H1 (cell line): ENCODE measurements at regions not wholly inside any gene's neighbourhood (a gene's known extent, or its start where the extent isn't known, plus 50 kb on each side); places are given as distances from the start of the nearest gene placed in this dataset.

ENCODE experiments used
- CTCF ChIA-PET: fragments of 300-600 bp; sonication (Branson Sonifier 250); formaldehyde crosslinking; loops from one replicate; lab custom pipeline; 2021; ENCODE audit not compliant: partially characterized antibody; lab: Charles Lee
- POLR2A ChIA-PET: fragments of 300-600 bp; sonication (Branson Sonifier 250); formaldehyde crosslinking; loops from one replicate; lab custom pipeline; 2021; ENCODE audit warnings: inconsistent platforms; ENCODE audit not compliant: partially characterized antibody; lab: Charles Lee
- DNase-seq, 2 experiments: peaks; one replicate each; pipeline versions ENCODE4 v3.0.0 to v3.0.0-alpha.2; 2010 to 2022; ENCODE audit warnings: low spot score in 2 of 2, low read depth in 1 of 2, mixed read lengths in 1 of 2
- FAIRE-seq: peaks from 2 replicates; lab custom pipeline; 2011; peaks lifted over from hg19 to GRCh38; lab: Jason Lieb, UNC
- H2AFZ ChIP-seq: 2 replicates; pipeline ENCODE4 v1.8.1; 2012; ENCODE audit warnings: low read length, inconsistent platforms
- H2AK5ac ChIP-seq: 2 replicates; pipeline ENCODE4 v1.6.1; 2013; ENCODE audit warnings: low read depth, low read length
- H2BK120ac ChIP-seq: replicated peaks from 2 replicates; pipeline ENCODE3; 2013; ENCODE audit warnings: low read depth, low read length, inconsistent platforms
- H2BK12ac ChIP-seq: 2 replicates; pipeline ENCODE4 v1.6.1; 2013; ENCODE audit warnings: low read depth, low read length
- H2BK15ac ChIP-seq: 2 replicates; pipeline ENCODE4 v1.6.1; 2013; ENCODE audit warnings: low read length
- H2BK20ac ChIP-seq: 2 replicates; pipeline ENCODE4 v1.6.1; 2013; ENCODE audit warnings: low read length
- H2BK5ac ChIP-seq: 2 replicates; pipeline ENCODE4 v1.6.1; 2013; ENCODE audit warnings: low read depth, low read length
- H3K14ac ChIP-seq: 2 replicates; pipeline ENCODE4 v1.6.1; 2013; ENCODE audit warnings: inconsistent platforms; ENCODE audit not compliant: insufficient read length
- H3K18ac ChIP-seq: 2 replicates; pipeline ENCODE4 v1.6.1; 2013; ENCODE audit warnings: low read length; ENCODE audit errors: extremely low read depth
- H3K23ac ChIP-seq: 2 replicates; pipeline ENCODE4 v1.6.1; 2013; ENCODE audit warnings: inconsistent platforms; ENCODE audit not compliant: insufficient read length
- H3K23me2 ChIP-seq: 2 replicates; pipeline ENCODE4 v1.6.1; 2013; ENCODE audit warnings: low read depth, low read length
- H3K27ac ChIP-seq: 2 replicates; pipeline ENCODE4 v1.6.1; 2011; ENCODE audit warnings: low read depth, low read length, inconsistent platforms
- H3K27me3 ChIP-seq, 4 experiments: replicated peaks in 1 of 4; 1 replicate in 1 of 4; 2 replicates in 3 of 4; pipeline versions ENCODE4 v1.6.1 to v1.8.1; 2011 to 2013; ENCODE audit warnings: low read length in 3 of 4, mild to moderate bottlenecking in 3 of 4, inconsistent platforms in 2 of 4, mixed read lengths in 2 of 4, moderate library complexity in 1 of 4; ENCODE audit not compliant: control insufficient read depth in 3 of 4, insufficient read depth in 3 of 4; ENCODE audit errors: extremely low read depth in 1 of 4
- H3K36me3 ChIP-seq, 4 experiments: 2 replicates each; pipeline versions ENCODE4 v1.6.1 to v1.8.1; 2011 to 2013; ENCODE audit warnings: mild to moderate bottlenecking in 4 of 4, low read length in 3 of 4, moderate library complexity in 2 of 4, control low read depth in 1 of 4, inconsistent platforms in 1 of 4; ENCODE audit not compliant: insufficient read depth in 4 of 4, control insufficient read depth in 2 of 4
- H3K4ac ChIP-seq: replicated peaks from 2 replicates; pipeline ENCODE3; 2013; ENCODE audit warnings: low read length, low read depth, mixed read lengths, inconsistent platforms; ENCODE audit not compliant: insufficient read length
- H3K4me1 ChIP-seq, 4 experiments: replicated peaks in 1 of 4; 1 replicate in 1 of 4; 2 replicates in 3 of 4; pipeline versions ENCODE4 v1.6.1 to v1.8.1; 2011 to 2013; ENCODE audit warnings: low read length in 3 of 4, inconsistent platforms in 2 of 4, mixed read lengths in 1 of 4; ENCODE audit not compliant: insufficient read depth in 4 of 4, control insufficient read depth in 3 of 4
- H3K4me2 ChIP-seq, 2 experiments: 2 replicates each; pipeline versions ENCODE4 v1.6.1 to v1.8.1; 2011 to 2013; ENCODE audit warnings: low read depth in 2 of 2, low read length in 2 of 2, control low read depth in 1 of 2, inconsistent platforms in 1 of 2, mild to moderate bottlenecking in 1 of 2; ENCODE audit not compliant: insufficient read depth in 1 of 2
- H3K4me3 ChIP-seq, 4 experiments: fragments of 200-600, 300-600 bp in 1 of 4; sonication (generic), shearing (Covaris generic), sonication (Bioruptor Twin) in 1 of 4; 2 replicates each; pipeline versions ENCODE4 v1.5.1 to v1.8.1; 2011 to 2016; ENCODE audit warnings: low read length in 4 of 4, low read depth in 3 of 4, control low read depth in 2 of 4, inconsistent platforms in 2 of 4, mild to moderate bottlenecking in 2 of 4, mixed read lengths in 1 of 4, moderate library complexity in 1 of 4; ENCODE audit not compliant: insufficient read depth in 2 of 4; ENCODE audit errors: extremely low read depth in 1 of 4
- H3K56ac ChIP-seq: replicated peaks from 2 replicates; pipeline ENCODE3; 2013; ENCODE audit warnings: low read depth, mild to moderate bottlenecking, mixed read lengths, low read length, inconsistent platforms; ENCODE audit not compliant: insufficient read length
- H3K79me1 ChIP-seq: 2 replicates; pipeline ENCODE4 v1.6.1; 2013; ENCODE audit warnings: low read depth, low read length, control low read depth
- H3K79me2 ChIP-seq, 2 experiments: 2 replicates each; pipeline versions ENCODE4 v1.6.1 to v1.8.1; 2012 to 2013; ENCODE audit warnings: low read length in 2 of 2, mild to moderate bottlenecking in 2 of 2, inconsistent platforms in 1 of 2; ENCODE audit not compliant: insufficient read depth in 2 of 2, control insufficient read depth in 1 of 2
- H3K9ac ChIP-seq, 4 experiments: replicated peaks in 1 of 4; 1 replicate in 1 of 4; 2 replicates in 3 of 4; pipeline versions ENCODE4 v1.6.1 to v1.8.1; 2011 to 2013; ENCODE audit warnings: low read depth in 3 of 4, low read length in 3 of 4, control low read depth in 2 of 4, mild to moderate bottlenecking in 2 of 4, moderate library complexity in 2 of 4, inconsistent platforms in 1 of 4; ENCODE audit errors: extremely low read depth in 1 of 4
- H3K9me3 ChIP-seq, 2 experiments: 2 replicates each; pipeline versions ENCODE4 v1.6.1 to v1.8.1; 2012 to 2013; ENCODE audit warnings: mild to moderate bottlenecking in 2 of 2, moderate library complexity in 2 of 2, control low read depth in 1 of 2, inconsistent platforms in 1 of 2, low read depth in 1 of 2, low read length in 1 of 2, mixed read lengths in 1 of 2; ENCODE audit not compliant: insufficient read depth in 2 of 2
- H4K20me1 ChIP-seq, 2 experiments: replicated peaks in 1 of 2; 2 replicates each; pipeline versions ENCODE3 to v1.8.1; 2011 to 2013; ENCODE audit warnings: inconsistent platforms in 2 of 2, low read length in 2 of 2, mild to moderate bottlenecking in 1 of 2; ENCODE audit not compliant: insufficient read depth in 2 of 2, control insufficient read depth in 1 of 2
- H4K5ac ChIP-seq: 2 replicates; pipeline ENCODE4 v1.6.1; 2013; ENCODE audit warnings: low read length, low read depth, mixed read lengths, inconsistent platforms; ENCODE audit not compliant: insufficient read length
- H4K8ac ChIP-seq: 2 replicates; pipeline ENCODE4 v1.8.0; 2013; ENCODE audit warnings: mild to moderate bottlenecking, moderate library complexity, low read length, inconsistent platforms; ENCODE audit not compliant: insufficient read depth; ENCODE audit errors: extremely low read depth
- H4K91ac ChIP-seq: replicated peaks from 2 replicates; pipeline ENCODE3; 2013; ENCODE audit warnings: low read length, mixed read lengths, inconsistent platforms; ENCODE audit not compliant: insufficient read length
- BCL11A ChIP-seq, 2 experiments: IDR thresholded peaks; one replicate each; pipeline ENCODE4 v1.6.1; 2011; ENCODE audit warnings: low read depth in 2 of 2, low read length in 2 of 2, mild to moderate bottlenecking in 2 of 2
- CBX8 ChIP-seq: fragments of 300-800, 300-1000 bp; sonication (generic); IDR thresholded peaks from 2 replicates; pipeline ENCODE4 v1.7.1; 2016; ENCODE audit warnings: low read depth, low read length, borderline replicate concordance
- CTBP2 ChIP-seq: IDR thresholded peaks from 2 replicates; pipeline ENCODE4 v1.7.0; 2011; ENCODE audit warnings: borderline replicate concordance, mild to moderate bottlenecking, moderate library complexity, mixed read lengths, low read length; ENCODE audit not compliant: insufficient read depth, insufficient read length
- EGR1 ChIP-seq: IDR thresholded peaks from 2 replicates; pipeline ENCODE4 v1.6.1; 2011; ENCODE audit warnings: low read depth, low read length, borderline replicate concordance
- EP300 ChIP-seq, 2 experiments: IDR thresholded peaks; 1 replicate in 1 of 2; 2 replicates in 1 of 2; pipeline ENCODE4 v1.6.1; 2011 to 2012; ENCODE audit warnings: low read depth in 2 of 2, low read length in 2 of 2, mild to moderate bottlenecking in 2 of 2, borderline replicate concordance in 1 of 2, inconsistent platforms in 1 of 2, moderate library complexity in 1 of 2
- POLR2A ChIP-seq, 2 experiments: IDR thresholded peaks; 1 replicate in 1 of 2; 2 replicates in 1 of 2; pipeline ENCODE4 v1.6.1; 2011; ENCODE audit warnings: low read depth in 2 of 2, low read length in 2 of 2, mild to moderate bottlenecking in 2 of 2; ENCODE audit errors: control extremely low read depth in 1 of 2
- RBBP5 ChIP-seq: IDR thresholded peaks from 2 replicates; pipeline ENCODE4 v1.7.1; 2012; ENCODE audit warnings: low read depth, mild to moderate bottlenecking, inconsistent platforms, low read length, moderate library complexity, borderline replicate concordance
- TEAD4 ChIP-seq: IDR thresholded peaks from 2 replicates; pipeline ENCODE4 v1.6.1; 2012; ENCODE audit warnings: low read depth, low read length, inconsistent platforms, mixed read lengths
- WGBS, 2 experiments: shearing (Covaris generic) in 1 of 2; methylation state at CpG; one replicate each; pipeline versions ENCODE4 v1.1.6 to v1.1.7; 2013 to 2015; ENCODE audit warnings: low lambda C conversion rate in 2 of 2, mixed read lengths in 2 of 2, inconsistent platforms in 1 of 2, low coverage in 1 of 2, missing lambda C conversion rate in 1 of 2; ENCODE audit not compliant: insufficient replicate concordance in 2 of 2, insufficient coverage in 1 of 2, insufficient read length in 1 of 2; ENCODE audit errors: extremely low coverage in 1 of 2, missing lambda C conversion rate in 1 of 2; 5-methylcytosine and 5-hydroxymethylcytosine counted together

DNA sequence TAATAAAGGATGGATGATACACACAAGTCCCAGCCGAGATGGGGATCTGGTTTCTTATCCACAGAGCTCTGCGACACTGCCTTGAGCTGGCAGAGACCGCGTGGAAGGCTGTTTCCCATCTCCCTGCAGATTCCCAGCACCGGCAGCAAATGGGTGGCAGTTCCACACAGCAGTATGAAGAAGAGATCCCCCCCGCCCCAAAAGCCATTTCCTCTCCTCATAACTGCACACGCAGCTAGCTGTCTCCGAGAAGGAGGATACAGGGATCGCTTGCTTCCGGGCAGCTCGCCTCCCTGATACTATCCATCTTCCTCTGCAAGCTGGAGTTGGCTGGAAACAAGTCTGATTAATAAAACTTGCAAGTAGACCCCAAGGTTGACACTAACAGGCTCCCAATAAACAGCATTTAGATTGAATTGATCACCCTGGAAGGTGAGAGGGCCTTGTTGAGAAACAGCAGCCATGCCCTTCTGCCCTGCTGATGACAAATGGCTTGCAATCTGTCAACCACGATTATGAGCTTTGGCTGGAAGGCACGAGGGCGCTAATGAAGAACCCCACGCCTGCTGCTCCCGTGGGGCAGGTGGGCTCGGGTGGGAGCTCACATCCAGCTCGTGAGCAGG lies 642.3 kb downstream of the AJAP1 start:
- H2BK5ac ChIP-seq: no peak overlapping the region
- no peak overlapping the region for H2AFZ ChIP-seq
- ChIA-PET POLR2A (no interaction called here), CTCF (interaction anchor here (0.7 to 2.3 kb wide), 7 partner anchors 8 to 213 kb away, joined by 3 to 11 read pairs (median 3); no protein-coding TSS in a partner anchor)
- H4K20me1 ChIP-seq: no peaks in the 10 kb centered on the region
- H2BK12ac ChIP-seq: no peak overlapping the region
- H3K56ac ChIP-seq: no peak overlapping the region
- H3K14ac ChIP-seq: no peak overlapping the region
- DNase-seq (no peak), FAIRE-seq (no peak)
- H2BK15ac ChIP-seq: no peak overlapping the region
- no peak for TF ChIP-seq RBBP5
- TF ChIP-seq EP300 (IDR thresholded peaks at IDR 0.05; ENCODE audit: borderline replicate concordance in 1 of 2, low read depth in 2 of 2, low read length in 2 of 2): no peak
- no peak for TF ChIP-seq EGR1
- no peak for TF ChIP-seq POLR2A (IDR thresholded peaks at IDR 0.05; ENCODE audit: control extremely low read depth in 1 of 2, low read depth in 2 of 2, low read length in 2 of 2)
- no peak for TF ChIP-seq CBX8
- no peak for TF ChIP-seq BCL11A (IDR thresholded peaks at IDR 0.05; ENCODE audit: low read depth in 2 of 2, low read length in 2 of 2)
- no peak for TF ChIP-seq CTBP2
- TF ChIP-seq TEAD4: no peak
- no peaks in the 10 kb centered on the region for H3K27me3 ChIP-seq
- no peaks in the 10 kb centered on the region for H3K4me1 ChIP-seq
- H2BK120ac ChIP-seq: no peak overlapping the region
- H3K9me3 ChIP-seq: no peaks in the 10 kb centered on the region
- no peak overlapping the region for H3K4me3 ChIP-seq
- 92% methylated on average over 18 of the region's 18 CpGs; no CpG with 5 or more reads in 1 of the 2 experiments for whole genome bisulfite sequencing, 2 experiments
- no peaks in the 10 kb centered on the region for H3K79me1 ChIP-seq
- H4K8ac ChIP-seq: no peak overlapping the region
- H3K4me2 ChIP-seq: no peak overlapping the region; a peak in 1 of 4 replicates
- H3K36me3 ChIP-seq: no peaks in the 10 kb centered on the region
- H3K23ac ChIP-seq: no peak overlapping the region
- H3K9ac ChIP-seq: no peak overlapping the region
- H3K18ac ChIP-seq: no peak overlapping the region
- H3K79me2 ChIP-seq: no peaks in the 10 kb centered on the region
- no peak overlapping the region for H3K27ac ChIP-seq
- H2AK5ac ChIP-seq: no peak overlapping the region
- H2BK20ac ChIP-seq: no peak overlapping the region
- H4K91ac ChIP-seq: no peak overlapping the region
- no peaks in the 10 kb centered on the region for H3K23me2 ChIP-seq
- H3K4ac ChIP-seq: no peak overlapping the region
- no peak overlapping the region for H4K5ac ChIP-seq
